Calu3 (cell line): ENCODE measurements at regions not wholly inside any gene's neighbourhood (a gene's known extent, or its start where the extent isn't known, plus 50 kb on each side); places are given as distances from the start of the nearest gene placed in this dataset.

Experiments
- BruUV-seq: library from RNA; stranded (reverse); fragments of 400-500 nt; replicated peaks from 2 replicates; lab custom pipeline; 2021; lab: Mats Ljungman, UMichigan
- CTCF ChIA-PET: fragments of 300-600 bp; sonication (Branson Sonifier 250); formaldehyde crosslinking; loops from one replicate; lab custom pipeline; 2022; ENCODE audit warnings: antibody characterized with exemption; lab: Charles Lee
- DNase-seq: peaks from one replicate; pipeline ENCODE4 v3.0.0; 2022
- H3K27ac Mint-ChIP-seq: one replicate; pipeline ENCODE4 v1.8.0; 2022; ENCODE audit warnings: mixed read lengths; ENCODE audit not compliant: unreplicated experiment
- H3K27me3 Mint-ChIP-seq: one replicate; pipeline ENCODE4 v1.8.0; 2022; ENCODE audit warnings: mixed read lengths; ENCODE audit not compliant: unreplicated experiment
- H3K36me3 Mint-ChIP-seq: one replicate; pipeline ENCODE4 v1.8.0; 2022; ENCODE audit warnings: mild to moderate bottlenecking, moderate library complexity, mixed read lengths; ENCODE audit not compliant: insufficient read depth, unreplicated experiment
- H3K4me1 Mint-ChIP-seq: one replicate; pipeline ENCODE4 v1.8.0; 2022; ENCODE audit warnings: mild to moderate bottlenecking, low read depth, mixed read lengths; ENCODE audit not compliant: unreplicated experiment
- H3K4me3 Mint-ChIP-seq: one replicate; pipeline ENCODE4 v1.8.0; 2022; ENCODE audit warnings: mild to moderate bottlenecking, low read depth, moderate library complexity, mixed read lengths; ENCODE audit not compliant: unreplicated experiment
- H3K9me3 Mint-ChIP-seq: one replicate; pipeline ENCODE4 v1.8.0; 2022; ENCODE audit warnings: low read depth, mixed read lengths; ENCODE audit not compliant: unreplicated experiment
- intact Hi-C: fragments of 100-400 bp; cut with micrococcal nuclease; formaldehyde crosslinking; loops from one replicate; pipeline ENCODE4 v1.10.0; 2022; ENCODE audit not compliant: unreplicated experiment
- TF ChIP-seq, protein P1 (sequence below): fragments of 200-600 bp; IDR thresholded peaks from one replicate; pipeline ENCODE4 v1.8.0; 2022; ENCODE audit warnings: antibody characterized with exemption; ENCODE audit not compliant: unreplicated experiment

DNA sequence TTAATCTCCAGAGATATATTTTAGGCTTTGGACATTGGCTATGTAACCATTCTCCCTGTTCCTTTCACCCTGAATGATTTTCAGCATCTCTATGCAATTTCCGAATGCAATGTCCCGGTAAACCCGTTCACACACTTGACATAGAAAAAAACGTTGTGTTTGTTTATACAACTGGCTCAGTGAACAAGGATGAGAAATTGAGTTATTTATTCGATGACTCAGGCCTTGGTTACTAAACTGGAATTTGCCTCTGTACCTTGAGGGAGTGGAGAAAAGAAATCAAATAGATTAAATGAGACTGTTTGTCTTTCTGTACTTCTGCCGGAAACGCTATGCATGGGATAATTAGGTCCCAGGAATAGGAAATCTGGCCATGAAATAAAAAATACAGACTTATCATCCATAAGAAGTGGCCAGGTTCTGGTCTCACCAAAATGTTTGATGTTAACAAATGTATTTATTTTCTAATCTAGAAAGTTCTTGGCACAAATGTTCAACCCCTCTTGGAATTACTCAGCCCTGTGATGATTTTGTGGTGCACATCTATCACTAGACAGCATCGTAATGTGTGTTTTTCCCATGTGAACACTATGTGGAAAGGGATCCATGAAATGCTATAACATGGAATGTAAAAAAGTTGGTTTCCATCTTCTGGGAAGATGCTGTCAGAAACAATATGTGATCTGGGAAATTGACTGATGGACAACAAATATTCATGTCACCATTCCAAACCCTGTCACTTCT, 253.9 kb downstream of the DUSP10 start:
- BruUV-seq: no TSS peak
- TF ChIP-seq, protein P1, sequence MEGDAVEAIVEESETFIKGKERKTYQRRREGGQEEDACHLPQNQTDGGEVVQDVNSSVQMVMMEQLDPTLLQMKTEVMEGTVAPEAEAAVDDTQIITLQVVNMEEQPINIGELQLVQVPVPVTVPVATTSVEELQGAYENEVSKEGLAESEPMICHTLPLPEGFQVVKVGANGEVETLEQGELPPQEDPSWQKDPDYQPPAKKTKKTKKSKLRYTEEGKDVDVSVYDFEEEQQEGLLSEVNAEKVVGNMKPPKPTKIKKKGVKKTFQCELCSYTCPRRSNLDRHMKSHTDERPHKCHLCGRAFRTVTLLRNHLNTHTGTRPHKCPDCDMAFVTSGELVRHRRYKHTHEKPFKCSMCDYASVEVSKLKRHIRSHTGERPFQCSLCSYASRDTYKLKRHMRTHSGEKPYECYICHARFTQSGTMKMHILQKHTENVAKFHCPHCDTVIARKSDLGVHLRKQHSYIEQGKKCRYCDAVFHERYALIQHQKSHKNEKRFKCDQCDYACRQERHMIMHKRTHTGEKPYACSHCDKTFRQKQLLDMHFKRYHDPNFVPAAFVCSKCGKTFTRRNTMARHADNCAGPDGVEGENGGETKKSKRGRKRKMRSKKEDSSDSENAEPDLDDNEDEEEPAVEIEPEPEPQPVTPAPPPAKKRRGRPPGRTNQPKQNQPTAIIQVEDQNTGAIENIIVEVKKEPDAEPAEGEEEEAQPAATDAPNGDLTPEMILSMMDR: no peak
- H3K4me1 Mint-ChIP-seq: peaks cover 26% of the 10 kb centered on the region
- H3K27ac Mint-ChIP-seq: no peak overlapping the region
- CTCF ChIA-PET: no interaction called here
- no peaks in the 10 kb centered on the region for H3K27me3 Mint-ChIP-seq
- H3K36me3 Mint-ChIP-seq: no peaks in the 10 kb centered on the region
- H3K9me3 Mint-ChIP-seq: no peaks in the 10 kb centered on the region
- intact Hi-C loops: no loop called here
- H3K4me3 Mint-ChIP-seq: no peak overlapping the region
- DNase-seq: no peak

DNA sequence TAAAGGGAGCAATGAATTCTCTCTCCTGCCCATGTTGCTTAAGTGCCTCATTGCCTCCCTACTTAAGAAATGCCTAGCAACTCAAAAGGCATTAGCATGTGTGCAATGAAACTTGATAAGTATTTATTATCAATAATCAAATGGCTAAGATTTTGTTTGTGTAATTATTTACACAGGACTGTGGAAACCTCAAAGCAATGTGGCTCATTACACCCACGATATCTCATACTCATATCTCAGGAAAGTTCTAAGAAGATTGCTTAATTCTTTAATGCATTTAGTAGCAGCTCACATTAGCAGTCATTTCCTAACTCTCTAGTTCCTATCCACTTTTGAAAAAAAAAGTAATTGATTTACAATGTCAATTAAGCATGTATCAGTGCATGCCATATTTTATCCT, 253.3 kb downstream of the DUSP10 start:
- TF ChIP-seq, protein P1: no peak
- no TSS peak for BruUV-seq
- H3K9me3 Mint-ChIP-seq: no peaks in the 10 kb centered on the region
- CTCF ChIA-PET: no interaction called here
- H3K4me1 Mint-ChIP-seq: peaks cover 26% of the 10 kb centered on the region
- H3K27me3 Mint-ChIP-seq: no peaks in the 10 kb centered on the region
- H3K4me3 Mint-ChIP-seq: no peak overlapping the region
- intact Hi-C loops: no loop called here
- no peak overlapping the region for H3K27ac Mint-ChIP-seq
- no peak for DNase-seq
- no peaks in the 10 kb centered on the region for H3K36me3 Mint-ChIP-seq

DNA sequence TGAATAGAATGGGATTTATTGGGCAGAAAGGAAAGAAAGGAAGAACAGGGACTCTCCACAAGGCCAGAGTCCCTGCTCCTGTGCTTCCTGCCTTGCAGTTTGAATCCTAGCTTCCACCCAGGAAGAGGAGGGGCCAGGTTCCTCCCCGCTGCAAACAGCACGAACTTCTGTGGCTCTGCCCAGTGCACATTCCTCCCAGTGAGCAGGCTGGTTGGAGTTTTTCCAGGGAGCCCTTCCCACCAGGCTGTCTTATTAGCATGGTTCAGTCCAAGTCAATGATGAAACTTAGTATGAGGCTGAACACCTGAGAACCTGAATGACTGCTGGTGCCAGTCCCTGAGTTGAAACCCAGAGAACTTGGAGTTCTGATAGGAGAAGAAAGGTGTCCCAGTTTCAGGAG, 247.2 kb downstream of the DUSP10 start:
- H3K27me3 Mint-ChIP-seq: no peaks in the 10 kb centered on the region
- intact Hi-C loops: no loop called here
- DNase-seq: peak; percentile 26
- no TSS peak for BruUV-seq
- no peaks in the 10 kb centered on the region for H3K4me1 Mint-ChIP-seq
- H3K27ac Mint-ChIP-seq: no peak overlapping the region
- H3K4me3 Mint-ChIP-seq: no peak overlapping the region
- TF ChIP-seq, protein P1: no peak
- H3K36me3 Mint-ChIP-seq: no peaks in the 10 kb centered on the region
- H3K9me3 Mint-ChIP-seq: no peaks in the 10 kb centered on the region
- CTCF ChIA-PET: no interaction called here

DNA sequence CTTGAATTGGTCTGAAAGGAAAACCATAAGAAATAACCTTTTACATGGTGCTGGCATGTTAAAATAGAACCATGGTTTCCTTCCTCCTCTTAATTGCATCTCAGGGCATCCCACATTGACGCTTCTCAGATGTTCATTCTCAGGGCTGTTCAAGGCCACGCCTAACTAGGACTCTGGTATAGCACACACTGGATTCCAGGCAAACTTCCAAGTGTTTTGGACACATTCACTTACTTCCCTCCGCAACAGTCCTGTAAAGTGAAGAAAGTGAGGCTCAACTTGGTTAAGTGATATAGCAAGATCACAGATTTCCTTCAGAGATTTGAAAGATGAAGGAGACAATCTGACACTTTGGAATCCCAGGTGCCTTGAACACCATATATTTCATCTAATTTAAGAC, 244.8 kb downstream of the DUSP10 start:
- Mint-ChIP-seq H3K4me1 (no peaks in the 10 kb centered on the region), H3K9me3 (peaks cover 2% of the 10 kb centered on the region), H3K27me3 (no peaks in the 10 kb centered on the region), H3K4me3 (no peak overlapping the region), H3K27ac (no peak overlapping the region), H3K36me3 (no peaks in the 10 kb centered on the region)
- no peak for DNase-seq
- intact Hi-C loops: no loop called here
- no TSS peak for BruUV-seq
- CTCF ChIA-PET: no interaction called here
- TF ChIP-seq, protein P1: no peak
